WTC11 (cell line): ENCODE measurements at regions not wholly inside any gene's neighbourhood (a gene's known extent, or its start where the extent isn't known, plus 50 kb on each side); places are given as distances from the start of the nearest gene placed in this dataset.

ENCODE experiments used
- ATAC-seq: fragments of 200-7000 bp; cut with Tn5 transposase; 2 replicates; pipeline ENCODE4 v1.10.0; 2021; ENCODE audit warnings: mild to moderate bottlenecking, moderate library complexity
- CTCF ChIA-PET: fragments of 300-600 bp; sonication (Branson Sonifier 250); formaldehyde crosslinking; loops from one replicate; lab custom pipeline; 2021; ENCODE audit warnings: antibody characterized with exemption; lab: Charles Lee
- POLR2A ChIA-PET: fragments of 350-600 bp; sonication (Branson Sonifier 250); formaldehyde crosslinking; loops from one replicate; lab custom pipeline; 2021; ENCODE audit warnings: antibody characterized with exemption; lab: Charles Lee
- DNase-seq: peaks from one replicate; pipeline ENCODE4 v3.0.0; 2021; ENCODE audit warnings: low spot score
- H3K27ac Mint-ChIP-seq: 2 replicates; pipeline ENCODE4 v1.8.0; 2021; ENCODE audit warnings: mixed read lengths
- H3K27me3 Mint-ChIP-seq: 2 replicates; pipeline ENCODE4 v1.8.0; 2021; ENCODE audit warnings: low read depth, mild to moderate bottlenecking, moderate library complexity, mixed read lengths
- H3K36me3 Mint-ChIP-seq: 2 replicates; pipeline ENCODE4 v1.8.0; 2021; ENCODE audit warnings: mixed read lengths
- H3K4me1 Mint-ChIP-seq: 2 replicates; pipeline ENCODE4 v1.8.0; 2022; ENCODE audit warnings: mixed read lengths
- H3K4me3 Mint-ChIP-seq: 2 replicates; pipeline ENCODE4 v1.8.0; 2021; ENCODE audit warnings: mild to moderate bottlenecking, moderate library complexity, mixed read lengths
- H3K9me3 Mint-ChIP-seq: 2 replicates; pipeline ENCODE4 v1.8.0; 2021; ENCODE audit warnings: mixed read lengths
- CBFB ChIP-seq: sonication (generic); formaldehyde crosslinking; IDR thresholded peaks from 2 replicates; pipeline ENCODE4 v1.8.1; 2022; ENCODE audit warnings: mild to moderate bottlenecking, low read depth, missing genetic modification reagents
- FOXK1 ChIP-seq: sonication (generic); formaldehyde crosslinking; IDR thresholded peaks from 2 replicates; pipeline ENCODE4 v1.8.0; 2022; ENCODE audit warnings: mild to moderate bottlenecking, moderate library complexity, missing genetic modification reagents
- GTF2I ChIP-seq: fragments of 250-450 bp; sonication (Bioruptor Pico); conservative IDR thresholded peaks from 2 replicates; pipeline ENCODE4 v1.4.0; 2021; ENCODE audit warnings: mild to moderate bottlenecking
- HMGXB4 ChIP-seq: sonication (generic); formaldehyde crosslinking; IDR thresholded peaks from 2 replicates; pipeline ENCODE4 v1.8.1; 2023; ENCODE audit warnings: mild to moderate bottlenecking, moderate library complexity, missing genetic modification reagents
- MYBL2 ChIP-seq: sonication (generic); formaldehyde crosslinking; IDR thresholded peaks from 2 replicates; pipeline ENCODE4 v1.8.1; 2023; ENCODE audit warnings: mild to moderate bottlenecking, moderate library complexity, missing genetic modification reagents
- NFE2L1 ChIP-seq: sonication (generic); formaldehyde crosslinking; IDR thresholded peaks from 2 replicates; pipeline ENCODE4 v1.8.1; 2023; ENCODE audit warnings: missing genetic modification reagents
- PRRX2 ChIP-seq: fragments of 250-450 bp; sonication (Bioruptor Pico); IDR thresholded peaks from 2 replicates; pipeline ENCODE4 v1.8.0; 2021; ENCODE audit warnings: mild to moderate bottlenecking
- RELA ChIP-seq: sonication (generic); formaldehyde crosslinking; IDR thresholded peaks from 2 replicates; pipeline ENCODE4 v1.8.1; 2022; ENCODE audit warnings: missing genetic modification reagents, mild to moderate bottlenecking, borderline replicate concordance
- SMAD4 ChIP-seq: sonication (generic); formaldehyde crosslinking; IDR thresholded peaks from 2 replicates; pipeline ENCODE4 v1.8.0; 2022; ENCODE audit warnings: mild to moderate bottlenecking, missing genetic modification reagents
- SP1 ChIP-seq: sonication (generic); formaldehyde crosslinking; conservative IDR thresholded peaks from 2 replicates; pipeline ENCODE4 v1.8.1; 2022; ENCODE audit warnings: missing genetic modification reagents
- ZNF232 ChIP-seq: sonication (generic); formaldehyde crosslinking; IDR thresholded peaks from 2 replicates; pipeline ENCODE4 v1.8.0; 2022; ENCODE audit warnings: mild to moderate bottlenecking, missing genetic modification reagents
- ZNF263 ChIP-seq: sonication (generic); formaldehyde crosslinking; IDR thresholded peaks from 2 replicates; pipeline ENCODE4 v1.8.1; 2022; ENCODE audit warnings: low read depth, mild to moderate bottlenecking, moderate library complexity, missing genetic modification reagents
- ZNF281 ChIP-seq: sonication (generic); formaldehyde crosslinking; IDR thresholded peaks from 2 replicates; pipeline ENCODE4 v1.8.0; 2023; ENCODE audit warnings: mild to moderate bottlenecking, missing genetic modification reagents
- ZNF423 ChIP-seq: fragments of 250-450 bp; sonication (Bioruptor Pico); IDR thresholded peaks from 2 replicates; pipeline ENCODE4 v2.1.2; 2022; ENCODE audit warnings: mild to moderate bottlenecking, moderate library complexity
- ZSCAN18 ChIP-seq: fragments of 250-450 bp; sonication (Bioruptor Pico); IDR thresholded peaks from 2 replicates; pipeline ENCODE4 v2.1.2; 2022; ENCODE audit warnings: mild to moderate bottlenecking, moderate library complexity
- TF ChIP-seq, protein P1 (sequence below): sonication (generic); formaldehyde crosslinking; IDR thresholded peaks from 2 replicates; pipeline ENCODE4 v1.8.1; 2023; ENCODE audit warnings: mild to moderate bottlenecking, missing genetic modification reagents
- TF ChIP-seq, protein P2 (sequence below): sonication (generic); formaldehyde crosslinking; IDR thresholded peaks from 2 replicates; pipeline ENCODE4 v1.8.1; 2022; ENCODE audit warnings: missing genetic modification reagents, borderline replicate concordance
- TF ChIP-seq, protein P3 (sequence below): sonication (generic); formaldehyde crosslinking; IDR thresholded peaks from 2 replicates; pipeline ENCODE4 v1.8.0; 2023; ENCODE audit warnings: missing genetic modification reagents

- no peak for TF ChIP-seq ZSCAN18 (CRISPR knock-in tag)
- TF ChIP-seq HMGXB4 (CRISPR knock-in tag): no peak
- no peak for TF ChIP-seq ZNF423
Measured at GRCh38 chr2:8405334-8405733, 276.5 kb upstream of the ID2 start (continued).

GRCh38 chr2:8406271-8406670 lies 275.6 kb upstream of the ID2 start:
- 0 out of 2 replicates have a peak, but pooled peaks cover 3% of the 10 kb centered on the region for H3K4me1 Mint-ChIP-seq
- no peak for DNase-seq
- ATAC-seq: no peak
- no peak overlapping the region for H3K27ac Mint-ChIP-seq
- no peaks in the 10 kb centered on the region for H3K36me3 Mint-ChIP-seq
- no peak for TF ChIP-seq MYBL2 (CRISPR knock-in tag)
- TF ChIP-seq NFE2L1 (CRISPR knock-in tag): no peak
- TF ChIP-seq FOXK1 (CRISPR knock-in tag): no peak
- TF ChIP-seq GTF2I (CRISPR knock-in tag): no peak
- no peak for TF ChIP-seq ZNF232 (CRISPR knock-in tag)
- TF ChIP-seq, protein P1, sequence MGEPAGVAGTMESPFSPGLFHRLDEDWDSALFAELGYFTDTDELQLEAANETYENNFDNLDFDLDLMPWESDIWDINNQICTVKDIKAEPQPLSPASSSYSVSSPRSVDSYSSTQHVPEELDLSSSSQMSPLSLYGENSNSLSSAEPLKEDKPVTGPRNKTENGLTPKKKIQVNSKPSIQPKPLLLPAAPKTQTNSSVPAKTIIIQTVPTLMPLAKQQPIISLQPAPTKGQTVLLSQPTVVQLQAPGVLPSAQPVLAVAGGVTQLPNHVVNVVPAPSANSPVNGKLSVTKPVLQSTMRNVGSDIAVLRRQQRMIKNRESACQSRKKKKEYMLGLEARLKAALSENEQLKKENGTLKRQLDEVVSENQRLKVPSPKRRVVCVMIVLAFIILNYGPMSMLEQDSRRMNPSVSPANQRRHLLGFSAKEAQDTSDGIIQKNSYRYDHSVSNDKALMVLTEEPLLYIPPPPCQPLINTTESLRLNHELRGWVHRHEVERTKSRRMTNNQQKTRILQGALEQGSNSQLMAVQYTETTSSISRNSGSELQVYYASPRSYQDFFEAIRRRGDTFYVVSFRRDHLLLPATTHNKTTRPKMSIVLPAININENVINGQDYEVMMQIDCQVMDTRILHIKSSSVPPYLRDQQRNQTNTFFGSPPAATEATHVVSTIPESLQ (CRISPR knock-in tag): no peak
- no peak for TF ChIP-seq PRRX2 (CRISPR knock-in tag)
- no peak for TF ChIP-seq SMAD4 (CRISPR knock-in tag)
- TF ChIP-seq, protein P2, sequence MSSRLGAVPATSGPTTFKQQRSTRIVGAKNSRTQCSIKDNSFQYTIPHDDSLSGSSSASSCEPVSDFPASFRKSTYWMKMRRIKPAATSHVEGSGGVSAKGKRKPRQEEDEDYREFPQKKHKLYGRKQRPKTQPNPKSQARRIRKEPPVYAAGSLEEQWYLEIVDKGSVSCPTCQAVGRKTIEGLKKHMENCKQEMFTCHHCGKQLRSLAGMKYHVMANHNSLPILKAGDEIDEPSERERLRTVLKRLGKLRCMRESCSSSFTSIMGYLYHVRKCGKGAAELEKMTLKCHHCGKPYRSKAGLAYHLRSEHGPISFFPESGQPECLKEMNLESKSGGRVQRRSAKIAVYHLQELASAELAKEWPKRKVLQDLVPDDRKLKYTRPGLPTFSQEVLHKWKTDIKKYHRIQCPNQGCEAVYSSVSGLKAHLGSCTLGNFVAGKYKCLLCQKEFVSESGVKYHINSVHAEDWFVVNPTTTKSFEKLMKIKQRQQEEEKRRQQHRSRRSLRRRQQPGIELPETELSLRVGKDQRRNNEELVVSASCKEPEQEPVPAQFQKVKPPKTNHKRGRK (CRISPR knock-in tag): no peak
- no peak for TF ChIP-seq ZNF281 (CRISPR knock-in tag)
- TF ChIP-seq, protein P3, sequence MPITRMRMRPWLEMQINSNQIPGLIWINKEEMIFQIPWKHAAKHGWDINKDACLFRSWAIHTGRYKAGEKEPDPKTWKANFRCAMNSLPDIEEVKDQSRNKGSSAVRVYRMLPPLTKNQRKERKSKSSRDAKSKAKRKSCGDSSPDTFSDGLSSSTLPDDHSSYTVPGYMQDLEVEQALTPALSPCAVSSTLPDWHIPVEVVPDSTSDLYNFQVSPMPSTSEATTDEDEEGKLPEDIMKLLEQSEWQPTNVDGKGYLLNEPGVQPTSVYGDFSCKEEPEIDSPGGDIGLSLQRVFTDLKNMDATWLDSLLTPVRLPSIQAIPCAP (CRISPR knock-in tag): no peak
- no peak for TF ChIP-seq SP1 (CRISPR knock-in tag)
- TF ChIP-seq ZNF263 (CRISPR knock-in tag): no peak
- no peak for TF ChIP-seq RELA (CRISPR knock-in tag)
- TF ChIP-seq CBFB: no peak
- no peak overlapping the region for H3K4me3 Mint-ChIP-seq
- POLR2A ChIA-PET: interaction anchor here (0.7 kb wide), 1 partner anchor 37 kb away, joined by 3 read pairs; no protein-coding TSS in a partner anchor
- CTCF ChIA-PET: no interaction called here
- no peaks in the 10 kb centered on the region for H3K27me3 Mint-ChIP-seq
- peaks cover 15% of the 10 kb centered on the region for H3K9me3 Mint-ChIP-seq
